Adrenal gland (tissue), 5 donors: ENCODE measurements at regions not wholly inside any gene's neighbourhood (a gene's known extent, or its start where the extent isn't known, plus 50 kb on each side); places are given as distances from the start of the nearest gene placed in this dataset.

Experiments used
- POLR2A ChIP-seq, 2 donors: fragments of 450-650 bp; IDR thresholded peaks; one replicate each; pipeline ENCODE4 v1.6.1; 2017; ENCODE audit warnings: antibody characterized with exemption in 2 of 2, mild to moderate bottlenecking in 2 of 2, moderate library complexity in 1 of 2
- TF ChIP-seq, protein P1 (sequence below), 6 experiments: fragments of 450-650 bp in 4 of 6; fragments of 200-600 bp in 2 of 6; sonication (generic) in 1 of 6; IDR thresholded peaks; 1 replicate in 5 of 6; 2 replicates in 1 of 6; pipeline versions ENCODE4 v1.5.1 to v1.8.0; 2016 to 2021; ENCODE audit warnings: antibody characterized with exemption in 6 of 6, mild to moderate bottlenecking in 2 of 6, moderate library complexity in 1 of 6
- donor health status: DM: no; HTN: no; CAD: no.

DNA sequence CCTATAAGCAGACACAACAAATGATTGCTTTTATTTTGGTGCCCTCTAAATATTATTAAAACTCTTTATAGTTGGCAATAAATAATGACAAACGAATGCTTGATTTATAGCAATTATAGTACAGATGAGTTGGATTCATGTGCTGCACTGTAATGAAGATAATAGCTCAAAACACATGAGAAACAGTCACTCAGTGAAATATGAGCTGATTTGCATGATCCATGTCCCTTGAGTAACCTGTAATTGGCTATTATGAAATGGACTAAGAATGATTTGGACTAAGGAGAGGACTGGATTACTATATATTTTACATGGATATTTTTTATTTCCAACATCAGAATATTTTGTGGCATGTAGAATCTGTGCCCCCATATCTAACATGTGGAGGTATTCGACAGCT is 365.6 kb upstream of the UBE2E3 start:
- TF ChIP-seq, protein P1, sequence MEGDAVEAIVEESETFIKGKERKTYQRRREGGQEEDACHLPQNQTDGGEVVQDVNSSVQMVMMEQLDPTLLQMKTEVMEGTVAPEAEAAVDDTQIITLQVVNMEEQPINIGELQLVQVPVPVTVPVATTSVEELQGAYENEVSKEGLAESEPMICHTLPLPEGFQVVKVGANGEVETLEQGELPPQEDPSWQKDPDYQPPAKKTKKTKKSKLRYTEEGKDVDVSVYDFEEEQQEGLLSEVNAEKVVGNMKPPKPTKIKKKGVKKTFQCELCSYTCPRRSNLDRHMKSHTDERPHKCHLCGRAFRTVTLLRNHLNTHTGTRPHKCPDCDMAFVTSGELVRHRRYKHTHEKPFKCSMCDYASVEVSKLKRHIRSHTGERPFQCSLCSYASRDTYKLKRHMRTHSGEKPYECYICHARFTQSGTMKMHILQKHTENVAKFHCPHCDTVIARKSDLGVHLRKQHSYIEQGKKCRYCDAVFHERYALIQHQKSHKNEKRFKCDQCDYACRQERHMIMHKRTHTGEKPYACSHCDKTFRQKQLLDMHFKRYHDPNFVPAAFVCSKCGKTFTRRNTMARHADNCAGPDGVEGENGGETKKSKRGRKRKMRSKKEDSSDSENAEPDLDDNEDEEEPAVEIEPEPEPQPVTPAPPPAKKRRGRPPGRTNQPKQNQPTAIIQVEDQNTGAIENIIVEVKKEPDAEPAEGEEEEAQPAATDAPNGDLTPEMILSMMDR (IDR thresholded peaks at IDR 0.05), result no peak
- TF ChIP-seq POLR2A (IDR thresholded peaks at IDR 0.05), result no peak
